Chondrocyte (in vitro differentiated cells): ENCODE measurements at regions not wholly inside any gene's neighbourhood (a gene's known extent, or its start where the extent isn't known, plus 50 kb on each side); places are given as distances from the start of the nearest gene placed in this dataset.
"Not testable (repeated sequence)": the region's sequence is repeated elsewhere in the genome, so short reads cannot be mapped to it uniquely, and the experiment has no call there.

Source experiments
- DNase-seq: peaks from one replicate; pipeline ENCODE4 v3.0.0; 2021; ENCODE audit warnings: mixed read lengths, low spot score
- H3K27ac Mint-ChIP-seq: one replicate; pipeline ENCODE4 v1.8.0; 2021; ENCODE audit warnings: mild to moderate bottlenecking, moderate library complexity, mixed read lengths; ENCODE audit not compliant: unreplicated experiment
- H3K27me3 Mint-ChIP-seq: 2 replicates; pipeline ENCODE4 v1.8.0; 2021; ENCODE audit warnings: low read depth, mixed read lengths
- H3K36me3 Mint-ChIP-seq: 2 replicates; pipeline ENCODE4 v1.8.0; 2021; ENCODE audit warnings: low read depth, mixed read lengths
- H3K4me1 Mint-ChIP-seq: 2 replicates; pipeline ENCODE4 v1.8.0; 2021; ENCODE audit warnings: low read depth, mild to moderate bottlenecking, mixed read lengths
- H3K4me3 Mint-ChIP-seq: one replicate; pipeline ENCODE4 v1.8.0; 2021; ENCODE audit warnings: mild to moderate bottlenecking, moderate library complexity, mixed read lengths; ENCODE audit not compliant: unreplicated experiment
- H3K9me3 Mint-ChIP-seq: 2 replicates; pipeline ENCODE4 v1.8.0; 2021; ENCODE audit warnings: low read depth, mixed read lengths
- TF ChIP-seq, protein P1 (sequence below): fragments of 200-600 bp; sonication (generic); IDR thresholded peaks from 2 replicates; pipeline ENCODE4 v1.5.0; 2021; ENCODE audit warnings: antibody characterized with exemption, mild to moderate bottlenecking, moderate library complexity

DNA sequence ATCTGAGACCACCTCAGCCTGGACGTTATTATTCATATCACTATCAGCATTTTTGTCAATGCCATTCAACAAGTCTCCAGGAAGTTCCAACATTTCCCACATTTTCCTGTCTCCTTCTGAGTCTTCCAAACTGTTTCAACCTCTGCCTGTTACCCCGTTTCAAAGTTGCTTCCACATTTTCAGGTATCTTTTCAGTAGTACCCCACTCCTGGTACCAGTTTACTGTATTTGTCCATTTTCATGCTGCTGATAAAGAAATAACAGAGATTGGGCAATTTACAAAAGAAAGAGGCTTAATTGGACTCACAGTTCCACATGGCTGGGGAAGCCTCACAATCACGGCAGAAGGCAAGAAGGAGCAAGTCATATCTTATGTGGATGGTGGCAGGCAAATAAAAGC is 565.5 kb downstream of the FRK start:
- DNase-seq, result no peak
- Mint-ChIP-seq H3K4me3 (no peak overlapping the region), H3K9me3 (peaks cover 17% of the 10 kb centered on the region), H3K36me3 (peaks cover 5% of the 10 kb centered on the region), H3K27ac (no peak overlapping the region), H3K27me3 (no peaks in the 10 kb centered on the region), H3K4me1 (no peaks in the 10 kb centered on the region)
- TF ChIP-seq, protein P1, sequence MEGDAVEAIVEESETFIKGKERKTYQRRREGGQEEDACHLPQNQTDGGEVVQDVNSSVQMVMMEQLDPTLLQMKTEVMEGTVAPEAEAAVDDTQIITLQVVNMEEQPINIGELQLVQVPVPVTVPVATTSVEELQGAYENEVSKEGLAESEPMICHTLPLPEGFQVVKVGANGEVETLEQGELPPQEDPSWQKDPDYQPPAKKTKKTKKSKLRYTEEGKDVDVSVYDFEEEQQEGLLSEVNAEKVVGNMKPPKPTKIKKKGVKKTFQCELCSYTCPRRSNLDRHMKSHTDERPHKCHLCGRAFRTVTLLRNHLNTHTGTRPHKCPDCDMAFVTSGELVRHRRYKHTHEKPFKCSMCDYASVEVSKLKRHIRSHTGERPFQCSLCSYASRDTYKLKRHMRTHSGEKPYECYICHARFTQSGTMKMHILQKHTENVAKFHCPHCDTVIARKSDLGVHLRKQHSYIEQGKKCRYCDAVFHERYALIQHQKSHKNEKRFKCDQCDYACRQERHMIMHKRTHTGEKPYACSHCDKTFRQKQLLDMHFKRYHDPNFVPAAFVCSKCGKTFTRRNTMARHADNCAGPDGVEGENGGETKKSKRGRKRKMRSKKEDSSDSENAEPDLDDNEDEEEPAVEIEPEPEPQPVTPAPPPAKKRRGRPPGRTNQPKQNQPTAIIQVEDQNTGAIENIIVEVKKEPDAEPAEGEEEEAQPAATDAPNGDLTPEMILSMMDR, result no peak

DNA sequence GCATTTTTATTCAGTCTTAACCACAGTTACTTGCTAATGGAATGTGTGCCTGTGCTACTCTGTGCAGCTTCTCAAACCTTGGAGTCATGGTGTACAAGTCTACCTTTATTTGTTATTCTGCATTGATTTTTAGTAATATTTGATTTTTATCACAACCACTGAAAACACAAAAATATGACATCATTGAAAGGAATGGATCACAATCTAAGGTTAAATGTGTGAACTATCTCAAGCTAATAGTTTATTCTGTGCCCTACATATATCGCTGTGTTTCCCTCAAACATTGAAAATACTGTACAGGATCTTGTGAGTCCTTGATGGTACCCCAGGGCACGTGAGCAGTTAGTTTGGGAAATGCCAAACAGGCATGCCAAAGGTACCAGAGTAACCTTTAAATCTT is 573.4 kb downstream of the FRK start:
- H3K4me3 Mint-ChIP-seq, result no peak overlapping the region
- no peak for DNase-seq
- H3K27ac Mint-ChIP-seq, result no peak overlapping the region
- no peaks in the 10 kb centered on the region for H3K4me1 Mint-ChIP-seq
- no peaks in the 10 kb centered on the region for H3K36me3 Mint-ChIP-seq
- TF ChIP-seq, protein P1, result no peak
- no peaks in the 10 kb centered on the region for H3K9me3 Mint-ChIP-seq
- H3K27me3 Mint-ChIP-seq, result peaks cover 8% of the 10 kb centered on the region

DNA sequence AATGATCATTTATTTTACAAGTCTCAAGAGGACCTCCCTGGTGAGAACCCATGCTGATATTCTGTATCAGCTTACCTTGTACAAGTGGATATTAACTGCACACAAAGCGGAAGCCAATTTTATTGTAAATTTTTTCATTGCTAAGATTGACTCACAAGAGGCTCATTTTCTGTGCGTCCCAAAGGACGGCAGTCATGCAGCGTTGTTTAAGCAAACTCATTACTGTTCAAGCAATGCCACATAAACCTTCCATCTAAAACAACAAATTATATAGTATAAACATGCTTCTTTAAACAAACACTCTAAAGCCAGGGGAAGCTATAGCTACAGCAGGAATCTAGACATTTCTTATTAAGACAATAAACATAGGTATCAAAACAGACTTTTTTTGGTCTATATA is 575.3 kb downstream of the FRK start:
- H3K9me3 Mint-ChIP-seq, result no peaks in the 10 kb centered on the region
- no peak for DNase-seq
- peaks cover 8% of the 10 kb centered on the region for H3K27me3 Mint-ChIP-seq
- H3K27ac Mint-ChIP-seq, result no peak overlapping the region
- H3K36me3 Mint-ChIP-seq, result no peaks in the 10 kb centered on the region
- no peak overlapping the region for H3K4me3 Mint-ChIP-seq
- H3K4me1 Mint-ChIP-seq, result no peaks in the 10 kb centered on the region
- TF ChIP-seq, protein P1, result peak; percentile 9

DNA sequence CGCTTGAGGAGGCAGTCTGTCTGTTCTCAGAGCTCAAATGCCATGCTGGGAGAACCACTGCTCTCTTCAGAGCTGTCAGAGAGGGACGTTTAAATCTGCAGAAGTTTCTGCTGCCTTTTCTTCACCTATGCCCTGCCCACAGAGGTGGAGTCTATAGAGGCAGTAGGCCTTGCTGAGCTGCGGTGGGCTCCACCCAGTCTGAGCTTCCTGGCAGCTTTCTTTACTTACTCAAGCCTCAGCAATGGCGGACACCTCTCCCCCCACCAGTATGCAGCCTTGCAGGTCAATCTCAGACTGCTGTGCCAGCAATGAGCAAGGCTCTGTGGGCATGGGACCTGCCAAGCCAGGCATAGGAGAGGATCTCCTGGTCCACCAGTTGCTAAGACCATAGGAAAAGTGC is 580.1 kb downstream of the FRK start:
- H3K27ac Mint-ChIP-seq, H3K4me1 Mint-ChIP-seq, H3K36me3 Mint-ChIP-seq, H3K4me3 Mint-ChIP-seq, H3K27me3 Mint-ChIP-seq, DNase-seq: not testable (repeated sequence)
- H3K9me3 Mint-ChIP-seq, result peaks cover 22% of the 10 kb centered on the region

DNA sequence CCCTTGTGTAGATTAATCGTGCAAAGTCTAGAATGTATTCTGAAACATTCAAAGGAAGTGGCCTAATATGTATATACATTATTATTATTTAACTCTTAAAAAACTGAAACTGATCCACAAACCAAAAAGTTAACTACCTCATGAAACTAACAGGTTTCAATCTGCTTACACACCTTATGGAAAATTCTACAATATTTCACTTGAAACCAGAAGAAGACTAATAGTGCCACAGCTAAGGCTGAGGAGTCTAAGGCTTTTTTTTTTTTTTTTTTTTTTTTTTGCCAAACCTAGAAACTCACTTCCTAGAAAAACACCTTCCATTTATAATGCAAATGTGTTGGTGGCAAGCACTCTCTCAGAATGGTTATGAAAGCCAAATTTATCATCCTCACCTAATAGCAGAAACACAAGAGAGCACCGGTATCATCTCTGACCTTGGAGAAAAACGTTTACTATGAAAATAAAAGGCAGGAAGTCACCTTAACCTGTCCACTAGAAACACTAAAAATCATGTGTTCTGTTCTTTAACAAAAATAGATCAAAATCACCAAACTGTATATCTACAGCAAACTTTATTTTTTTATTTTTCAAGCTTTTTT is 586.1 kb downstream of the FRK start:
- Mint-ChIP-seq H3K9me3 (peaks cover 20% of the 10 kb centered on the region), H3K27ac (no peak overlapping the region), H3K4me1 (no peaks in the 10 kb centered on the region), H3K4me3 (no peak overlapping the region), H3K27me3 (peaks cover 6% of the 10 kb centered on the region), H3K36me3 (no peaks in the 10 kb centered on the region)
- no peak for DNase-seq
- TF ChIP-seq, protein P1, result no peak

DNA sequence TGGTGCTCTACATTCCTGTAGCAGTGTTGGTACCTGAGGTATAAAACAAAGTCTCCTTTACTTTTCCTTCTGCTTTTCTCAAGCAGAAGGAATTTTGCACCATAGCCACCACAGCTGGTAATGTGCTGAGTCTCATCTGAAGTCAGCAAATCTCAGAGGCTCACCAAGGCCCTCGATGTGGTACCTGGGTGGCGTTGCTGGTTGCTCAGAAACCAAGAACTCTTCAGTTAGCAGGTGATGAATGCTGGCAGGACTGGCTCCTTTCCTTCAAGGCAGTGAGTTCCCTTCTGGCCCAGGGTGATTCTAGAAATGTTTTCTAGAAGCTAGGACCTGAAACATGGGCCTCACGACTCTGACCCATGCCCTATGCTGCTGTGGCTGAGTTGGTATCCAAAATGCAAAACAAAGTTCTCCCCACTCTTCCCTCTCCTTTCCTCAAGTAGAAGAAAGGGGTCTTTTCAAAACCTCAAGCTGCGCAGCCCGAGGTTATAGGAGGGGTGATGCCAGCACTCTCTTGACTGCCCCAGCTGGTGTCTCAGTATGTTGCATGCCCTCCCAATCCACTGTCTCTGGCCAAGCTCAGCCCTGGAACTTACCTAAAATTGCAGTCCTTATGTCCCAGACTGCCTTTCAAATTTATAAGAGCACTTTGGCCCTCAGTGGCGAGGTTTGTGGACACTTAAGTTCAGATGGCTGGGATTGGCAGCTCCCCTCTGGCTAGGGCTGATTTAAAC is 592.3 kb downstream of the FRK start:
- H3K27ac Mint-ChIP-seq, result no peak overlapping the region
- H3K27me3 Mint-ChIP-seq, result peaks cover 2% of the 10 kb centered on the region
- H3K4me3 Mint-ChIP-seq, result no peak overlapping the region
- H3K36me3 Mint-ChIP-seq, result no peaks in the 10 kb centered on the region
- no peak for DNase-seq
- H3K4me1 Mint-ChIP-seq, result no peaks in the 10 kb centered on the region
- TF ChIP-seq, protein P1, result no peak
- H3K9me3 Mint-ChIP-seq, result peaks cover 16% of the 10 kb centered on the region
